ENCODE measurements at regions not wholly inside any gene's neighbourhood (a gene's known extent, or its start where the extent isn't known, plus 50 kb on each side); places are given as distances from the start of the nearest gene placed in this dataset.
"Not testable (repeated sequence)": the region's sequence is repeated elsewhere in the genome, so short reads cannot be mapped to it uniquely, and the experiment has no call there.

- no peak overlapping the region for H3K27ac ChIP-seq
- H3K4me1 ChIP-seq = no peaks in the 10 kb centered on the region
- intact Hi-C loops (cut with DNase I; ENCODE audit: low total_unique reads) = no loop called here
These were observed 560.4 kb downstream of the CD109 start for GRCh38 chr6:74256381-74256780.

DNA sequence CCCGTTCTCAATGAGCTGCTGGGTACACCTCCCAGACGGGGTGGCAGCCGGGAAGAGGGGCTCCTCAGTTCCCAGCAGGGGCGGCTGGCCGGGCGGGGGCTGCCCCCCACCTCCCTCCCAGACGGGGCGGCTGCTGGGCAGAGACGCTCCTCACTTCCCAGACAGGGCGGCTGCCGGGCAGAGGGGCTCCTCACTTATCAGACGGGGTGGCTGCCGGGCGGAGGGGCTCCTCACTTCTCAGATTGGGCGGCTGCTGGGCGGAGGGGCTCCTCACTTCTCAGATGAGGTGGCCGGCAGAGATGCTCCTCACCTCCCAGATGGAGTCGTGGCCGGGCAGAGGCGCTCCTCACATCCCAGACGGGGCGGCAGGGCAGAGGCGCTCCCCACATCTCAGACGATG is 559.0 kb downstream of the CD109 start:
- intact Hi-C loops (cut with DNase I; ENCODE audit: low total_unique reads); H3K9me3 ChIP-seq; H3K4me1 ChIP-seq; H3K36me3 ChIP-seq; H3K27me3 ChIP-seq; DNase-seq; ATAC-seq; in situ Hi-C loops (cut with MboI; ENCODE audit: low sequenced_read_pairs in 4 of 4); H3K27ac ChIP-seq; H3K4me3 ChIP-seq: not testable (repeated sequence)

More at GRCh38 chr6:74256381-74256780, 560.4 kb downstream of the CD109 start:
- no peaks in the 10 kb centered on the region for H3K36me3 ChIP-seq
- no peaks in the 10 kb centered on the region for H3K9me3 ChIP-seq
- TF ChIP-seq, protein P1, sequence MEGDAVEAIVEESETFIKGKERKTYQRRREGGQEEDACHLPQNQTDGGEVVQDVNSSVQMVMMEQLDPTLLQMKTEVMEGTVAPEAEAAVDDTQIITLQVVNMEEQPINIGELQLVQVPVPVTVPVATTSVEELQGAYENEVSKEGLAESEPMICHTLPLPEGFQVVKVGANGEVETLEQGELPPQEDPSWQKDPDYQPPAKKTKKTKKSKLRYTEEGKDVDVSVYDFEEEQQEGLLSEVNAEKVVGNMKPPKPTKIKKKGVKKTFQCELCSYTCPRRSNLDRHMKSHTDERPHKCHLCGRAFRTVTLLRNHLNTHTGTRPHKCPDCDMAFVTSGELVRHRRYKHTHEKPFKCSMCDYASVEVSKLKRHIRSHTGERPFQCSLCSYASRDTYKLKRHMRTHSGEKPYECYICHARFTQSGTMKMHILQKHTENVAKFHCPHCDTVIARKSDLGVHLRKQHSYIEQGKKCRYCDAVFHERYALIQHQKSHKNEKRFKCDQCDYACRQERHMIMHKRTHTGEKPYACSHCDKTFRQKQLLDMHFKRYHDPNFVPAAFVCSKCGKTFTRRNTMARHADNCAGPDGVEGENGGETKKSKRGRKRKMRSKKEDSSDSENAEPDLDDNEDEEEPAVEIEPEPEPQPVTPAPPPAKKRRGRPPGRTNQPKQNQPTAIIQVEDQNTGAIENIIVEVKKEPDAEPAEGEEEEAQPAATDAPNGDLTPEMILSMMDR (IDR thresholded peaks at IDR 0.05 in 4 of 5, conservative IDR thresholded peaks at IDR 0.05 in 1 of 5) = no peak
- TF ChIP-seq POLR2A (IDR thresholded peaks at IDR 0.05) = no peak
- H3K4me3 ChIP-seq = no peak overlapping the region
- in situ Hi-C loops (cut with MboI; ENCODE audit: low sequenced_read_pairs in 4 of 4) = no loop called here
- no peak for ATAC-seq
- no peaks in the 10 kb centered on the region for H3K27me3 ChIP-seq
- DNase-seq = no peak

- H3K4me3 ChIP-seq; in situ Hi-C loops (cut with MboI; ENCODE audit: low sequenced_read_pairs in 4 of 4); H3K9me3 ChIP-seq; H3K4me1 ChIP-seq; intact Hi-C loops (cut with DNase I; ENCODE audit: low total_unique reads); H3K27ac ChIP-seq; H3K36me3 ChIP-seq; ATAC-seq; H3K27me3 ChIP-seq; DNase-seq: not testable (repeated sequence)
These were observed 558.1 kb downstream of the CD109 start for GRCh38 chr6:74254147-74254546.

GRCh38 chr6:74253261-74253660 is 557.3 kb downstream of the CD109 start:
- in situ Hi-C loops (cut with MboI; ENCODE audit: low sequenced_read_pairs in 4 of 4) = no loop called here
- intact Hi-C loops (cut with DNase I; ENCODE audit: low total_unique reads) = no loop called here

GRCh38 chr6:74250161-74250818 is 554.3 kb downstream of the CD109 start:
- ATAC-seq = no peak
- no peak for TF ChIP-seq POLR2A (IDR thresholded peaks at IDR 0.05)
- TF ChIP-seq, protein P1 (IDR thresholded peaks at IDR 0.05 in 4 of 5, conservative IDR thresholded peaks at IDR 0.05 in 1 of 5) = no peak
- Histone ChIP-seq H3K27ac (no peak overlapping the region), H3K27me3 (no peaks in the 10 kb centered on the region), H3K9me3 (no peaks in the 10 kb centered on the region), H3K4me1 (no peaks in the 10 kb centered on the region), H3K36me3 (no peaks in the 10 kb centered on the region), H3K4me3 (no peak overlapping the region)
- intact Hi-C loops (cut with DNase I; ENCODE audit: low total_unique reads) (no loop called here), in situ Hi-C loops (cut with MboI; ENCODE audit: low sequenced_read_pairs in 4 of 4) (no loop called here)
- no peak for DNase-seq

More at GRCh38 chr6:74253261-74253660, 557.3 kb downstream of the CD109 start:
- no peak overlapping the region for H3K27ac ChIP-seq
- no peaks in the 10 kb centered on the region for H3K9me3 ChIP-seq
- ATAC-seq (no peak), DNase-seq (no peak)
- H3K36me3 ChIP-seq = no peaks in the 10 kb centered on the region
- no peak overlapping the region for H3K4me3 ChIP-seq
- TF ChIP-seq, protein P1 (IDR thresholded peaks at IDR 0.05 in 4 of 5, conservative IDR thresholded peaks at IDR 0.05 in 1 of 5) = no peak
- TF ChIP-seq POLR2A (IDR thresholded peaks at IDR 0.05) = no peak
- no peaks in the 10 kb centered on the region for H3K4me1 ChIP-seq
- no peaks in the 10 kb centered on the region for H3K27me3 ChIP-seq

- in situ Hi-C loops (cut with MboI; ENCODE audit: low sequenced_read_pairs in 4 of 4) (no loop called here), intact Hi-C loops (cut with DNase I; ENCODE audit: low total_unique reads) (no loop called here)
- Histone ChIP-seq H3K4me3 (no peak overlapping the region), H3K9me3 (no peaks in the 10 kb centered on the region), H3K4me1 (no peaks in the 10 kb centered on the region), H3K36me3 (no peaks in the 10 kb centered on the region), H3K27ac (no peak overlapping the region), H3K27me3 (no peaks in the 10 kb centered on the region)
- ATAC-seq (no peak), DNase-seq (no peak)
- TF ChIP-seq POLR2A (IDR thresholded peaks at IDR 0.05) = no peak
- TF ChIP-seq, protein P1 (IDR thresholded peaks at IDR 0.05 in 4 of 5, conservative IDR thresholded peaks at IDR 0.05 in 1 of 5) = no peak
These were observed 553.7 kb downstream of the CD109 start for GRCh38 chr6:74249658-74250057.
